PFSK-1 (cell line): ENCODE measurements at regions not wholly inside any gene's neighbourhood (a gene's known extent, or its start where the extent isn't known, plus 50 kb on each side); places are given as distances from the start of the nearest gene placed in this dataset.

Experiments used
- FOXP2 ChIP-seq: optimal IDR thresholded peaks from 2 replicates; pipeline ENCODE3; 2011; ENCODE audit warnings: borderline replicate concordance, control low read depth, inconsistent platforms; ENCODE audit not compliant: insufficient read depth; ENCODE audit errors: extremely low read length, extremely low read depth
- POLR2AphosphoS5 ChIP-seq: IDR thresholded peaks from 2 replicates; pipeline ENCODE4 v1.6.1; 2012; ENCODE audit warnings: low read depth, mild to moderate bottlenecking, control low read depth, low read length, moderate library complexity
- SIN3A ChIP-seq: IDR thresholded peaks from 2 replicates; pipeline ENCODE4 v1.6.1; 2012; ENCODE audit warnings: mild to moderate bottlenecking, low read length, moderate library complexity, borderline replicate concordance; ENCODE audit not compliant: insufficient read depth
- TAF1 ChIP-seq: IDR thresholded peaks from 2 replicates; pipeline ENCODE4 v1.6.1; 2012; ENCODE audit warnings: low read length, control low read depth, borderline replicate concordance; ENCODE audit not compliant: insufficient read depth
- TF ChIP-seq, protein P1 (sequence below), 2 experiments: IDR thresholded peaks; 2 replicates each; pipeline versions ENCODE4 v1.6.1 to v1.8.0; 2011 to 2012; ENCODE audit warnings: low read depth in 2 of 2, low read length in 2 of 2, control low read depth in 1 of 2, inconsistent platforms in 1 of 2, mild to moderate bottlenecking in 1 of 2, moderate library complexity in 1 of 2; ENCODE audit not compliant: insufficient read depth in 1 of 2

DNA sequence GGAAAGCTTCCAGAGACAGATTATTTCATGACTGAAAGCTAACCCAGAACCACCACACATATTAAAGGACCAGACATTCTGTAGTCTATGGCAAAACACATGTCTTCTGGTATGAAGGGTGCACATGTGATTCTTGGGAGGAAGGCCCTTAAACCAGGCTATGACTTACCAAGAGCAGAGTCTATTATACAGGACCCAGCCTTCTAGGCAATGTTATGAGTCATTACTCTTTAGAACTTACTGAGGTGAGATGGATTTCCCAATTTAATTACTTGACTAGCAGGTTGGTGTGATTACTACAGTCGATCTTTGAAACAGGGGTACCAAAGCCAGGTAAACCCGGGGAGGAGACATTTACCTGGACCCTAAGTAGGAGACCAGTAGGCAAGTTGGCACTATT, 350.8 kb downstream of the TRIB2 start:
- TF ChIP-seq TAF1 = no peak
- TF ChIP-seq SIN3A = no peak
- no peak for TF ChIP-seq POLR2AphosphoS5
- TF ChIP-seq, protein P1, sequence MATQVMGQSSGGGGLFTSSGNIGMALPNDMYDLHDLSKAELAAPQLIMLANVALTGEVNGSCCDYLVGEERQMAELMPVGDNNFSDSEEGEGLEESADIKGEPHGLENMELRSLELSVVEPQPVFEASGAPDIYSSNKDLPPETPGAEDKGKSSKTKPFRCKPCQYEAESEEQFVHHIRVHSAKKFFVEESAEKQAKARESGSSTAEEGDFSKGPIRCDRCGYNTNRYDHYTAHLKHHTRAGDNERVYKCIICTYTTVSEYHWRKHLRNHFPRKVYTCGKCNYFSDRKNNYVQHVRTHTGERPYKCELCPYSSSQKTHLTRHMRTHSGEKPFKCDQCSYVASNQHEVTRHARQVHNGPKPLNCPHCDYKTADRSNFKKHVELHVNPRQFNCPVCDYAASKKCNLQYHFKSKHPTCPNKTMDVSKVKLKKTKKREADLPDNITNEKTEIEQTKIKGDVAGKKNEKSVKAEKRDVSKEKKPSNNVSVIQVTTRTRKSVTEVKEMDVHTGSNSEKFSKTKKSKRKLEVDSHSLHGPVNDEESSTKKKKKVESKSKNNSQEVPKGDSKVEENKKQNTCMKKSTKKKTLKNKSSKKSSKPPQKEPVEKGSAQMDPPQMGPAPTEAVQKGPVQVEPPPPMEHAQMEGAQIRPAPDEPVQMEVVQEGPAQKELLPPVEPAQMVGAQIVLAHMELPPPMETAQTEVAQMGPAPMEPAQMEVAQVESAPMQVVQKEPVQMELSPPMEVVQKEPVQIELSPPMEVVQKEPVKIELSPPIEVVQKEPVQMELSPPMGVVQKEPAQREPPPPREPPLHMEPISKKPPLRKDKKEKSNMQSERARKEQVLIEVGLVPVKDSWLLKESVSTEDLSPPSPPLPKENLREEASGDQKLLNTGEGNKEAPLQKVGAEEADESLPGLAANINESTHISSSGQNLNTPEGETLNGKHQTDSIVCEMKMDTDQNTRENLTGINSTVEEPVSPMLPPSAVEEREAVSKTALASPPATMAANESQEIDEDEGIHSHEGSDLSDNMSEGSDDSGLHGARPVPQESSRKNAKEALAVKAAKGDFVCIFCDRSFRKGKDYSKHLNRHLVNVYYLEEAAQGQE (IDR thresholded peaks at IDR 0.05; ENCODE audit: insufficient read depth in 1 of 2, low read depth in 2 of 2, low read length in 2 of 2) = no peak
- no peak for TF ChIP-seq FOXP2

DNA sequence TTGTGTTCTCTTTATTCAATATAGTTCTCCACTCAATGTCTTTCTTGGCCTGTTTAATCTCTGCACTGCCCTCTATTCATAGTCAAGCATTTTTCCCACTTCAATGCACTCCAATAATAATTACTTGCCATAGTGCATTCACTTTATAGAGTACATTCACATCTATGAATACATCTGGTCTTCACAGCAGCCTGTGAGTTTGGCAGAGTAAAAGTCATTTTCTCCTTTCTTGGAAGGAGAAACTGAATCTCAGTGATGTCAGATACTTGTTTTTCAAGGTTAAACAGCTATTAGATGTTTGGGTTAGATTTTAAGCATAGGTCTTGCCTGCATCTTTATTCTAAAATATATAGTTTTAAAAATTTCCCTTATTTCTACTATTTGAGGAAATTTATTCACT, 373.2 kb downstream of the TRIB2 start:
- TF ChIP-seq SIN3A (no peak), POLR2AphosphoS5 (no peak)
- TF ChIP-seq, protein P1 (IDR thresholded peaks at IDR 0.05; ENCODE audit: insufficient read depth in 1 of 2, low read depth in 2 of 2, low read length in 2 of 2) = no peak

GRCh38 chr2:13091455-13091854, 374.7 kb downstream of the TRIB2 start:
- TF ChIP-seq, protein P1 (IDR thresholded peaks at IDR 0.05; ENCODE audit: insufficient read depth in 1 of 2, low read depth in 2 of 2, low read length in 2 of 2) = no peak
- no peak for TF ChIP-seq POLR2AphosphoS5
- no peak for TF ChIP-seq SIN3A
- TF ChIP-seq FOXP2 = no peak
- no peak for TF ChIP-seq TAF1

DNA sequence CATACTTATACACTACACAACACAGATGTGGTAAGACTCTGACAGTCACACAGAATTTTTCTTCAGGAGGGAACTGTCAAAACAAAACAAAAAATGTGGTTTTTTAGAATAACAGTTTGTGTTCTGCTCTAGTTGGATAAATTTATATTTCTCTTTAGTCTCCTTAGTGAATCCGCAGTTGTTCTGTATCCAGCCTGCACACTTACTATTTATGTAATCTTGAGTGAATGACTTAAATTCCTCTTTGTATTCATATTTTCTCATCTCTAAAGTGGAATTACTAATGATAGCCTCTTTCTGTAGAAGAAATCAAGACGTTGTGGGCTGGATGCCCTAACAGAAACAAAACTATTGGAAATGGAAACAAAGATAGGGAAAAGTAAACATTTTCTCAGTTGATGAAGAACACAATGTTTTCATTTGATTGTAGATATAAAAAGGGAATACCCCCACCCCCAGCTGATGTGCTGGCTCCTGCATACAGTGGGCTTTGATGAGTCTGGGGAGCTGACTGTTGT, 375.2 kb downstream of the TRIB2 start:
- TF ChIP-seq, protein P1 (IDR thresholded peaks at IDR 0.05; ENCODE audit: insufficient read depth in 1 of 2, low read depth in 2 of 2, low read length in 2 of 2) = no peak
- TF ChIP-seq TAF1 = no peak
- TF ChIP-seq POLR2AphosphoS5 = no peak
- no peak for TF ChIP-seq FOXP2
- no peak for TF ChIP-seq SIN3A

GRCh38 chr2:13093416-13093991, 376.8 kb downstream of the TRIB2 start:
- TF ChIP-seq TAF1 = no peak
- TF ChIP-seq SIN3A = no peak
- no peak for TF ChIP-seq FOXP2
- no peak for TF ChIP-seq POLR2AphosphoS5
- TF ChIP-seq, protein P1 (IDR thresholded peaks at IDR 0.05; ENCODE audit: insufficient read depth in 1 of 2, low read depth in 2 of 2, low read length in 2 of 2) = no peak
